ENCODE measurements at regions not wholly inside any gene's neighbourhood (a gene's known extent, or its start where the extent isn't known, plus 50 kb on each side); places are given as distances from the start of the nearest gene placed in this dataset.

DNA sequence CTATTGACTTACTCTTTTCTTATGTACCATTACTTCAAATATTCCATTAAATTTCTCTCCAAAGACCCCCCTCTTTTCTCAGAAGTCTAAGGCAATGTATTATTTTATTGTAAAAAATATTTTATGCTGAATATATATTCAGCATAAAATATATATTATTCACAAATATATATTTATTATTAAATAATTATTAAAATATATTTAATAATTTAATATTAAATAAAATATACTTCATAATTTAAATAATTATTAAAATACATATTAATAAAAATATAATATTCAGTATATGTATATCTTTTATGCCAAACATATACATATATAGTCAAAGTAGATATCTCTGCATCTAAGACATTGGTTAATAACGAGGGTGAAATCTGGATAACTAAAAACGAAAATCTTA lies 418.4 kb downstream of the GASK1B start:
- TF ChIP-seq CTCF (conservative IDR thresholded peaks at IDR 0.05) = no peak
- TF ChIP-seq EZH2 (IDR thresholded peaks at IDR 0.05; ENCODE audit: low read depth) = no peak

Measured in PC-9 (cell line).